GM21515 (cell line): ENCODE measurements at regions not wholly inside any gene's neighbourhood (a gene's known extent, or its start where the extent isn't known, plus 50 kb on each side); places are given as distances from the start of the nearest gene placed in this dataset.

Experiments used
- ATAC-seq: cut with Tn5 transposase; IDR thresholded peaks from one replicate; pipeline ENCODE4 v1.9.1; 2021; ENCODE audit not compliant: unreplicated experiment

DNA sequence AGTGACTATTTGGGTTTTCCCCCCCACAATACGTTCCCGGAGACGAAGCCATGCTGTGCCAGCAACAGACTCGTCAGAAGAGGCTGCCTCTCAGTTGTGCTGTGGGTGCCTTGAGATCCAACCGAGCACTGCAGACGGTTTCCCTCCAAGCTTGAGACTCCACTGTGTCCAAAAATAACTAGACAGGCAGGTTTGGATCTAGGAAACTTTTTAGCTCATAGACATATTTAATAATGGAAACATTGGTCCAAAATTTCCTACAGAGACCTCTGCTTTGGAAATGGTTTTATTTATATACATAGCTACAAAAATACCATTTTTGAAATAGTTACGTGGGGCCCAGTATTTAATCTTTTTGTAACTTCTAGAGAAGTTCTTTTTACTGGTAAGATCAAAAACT, 63.1 kb upstream of the SPATS2L start:
- no peak for ATAC-seq

DNA sequence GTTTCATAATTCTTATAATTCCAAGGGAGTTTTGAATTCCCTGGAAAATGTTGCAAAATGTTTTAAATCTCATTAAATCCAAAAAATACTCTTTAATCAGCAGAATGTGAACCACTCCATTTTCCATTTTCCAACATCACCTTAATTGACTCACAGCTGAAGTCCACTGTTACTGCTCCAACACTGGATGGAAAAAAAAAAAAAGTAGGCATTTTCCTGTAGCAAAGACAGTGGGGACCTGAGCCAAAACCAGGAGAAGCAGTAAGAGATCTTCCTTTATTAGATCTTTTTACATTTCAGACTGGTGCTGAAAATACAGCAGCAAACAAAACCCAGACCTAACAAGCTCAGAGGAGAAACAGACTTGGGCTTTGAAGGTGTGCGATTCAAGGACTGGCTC, 62.4 kb upstream of the SPATS2L start:
- ATAC-seq: no peak

DNA sequence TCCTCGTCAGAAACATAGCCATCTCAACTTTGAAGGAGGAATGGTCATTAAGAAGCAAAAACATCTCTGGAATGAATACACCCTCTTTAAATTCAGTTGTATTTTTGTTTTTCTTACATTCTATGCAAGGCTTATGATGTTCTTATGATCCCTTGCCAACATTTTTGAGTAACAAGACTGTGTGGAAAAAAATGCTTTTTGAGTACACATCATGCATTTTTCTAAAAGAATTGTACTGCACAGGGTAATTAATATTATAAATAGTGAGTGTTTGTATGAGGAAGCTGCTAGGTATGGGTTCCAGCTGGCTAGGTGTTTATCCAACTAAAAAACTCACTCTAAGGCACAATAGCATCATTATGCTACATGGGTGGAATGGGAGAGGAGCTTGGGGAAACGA, 59.0 kb upstream of the SPATS2L start:
- no peak for ATAC-seq

- no peak for ATAC-seq
Measured at GRCh38 chr2:200252265-200253067, 54.0 kb upstream of the SPATS2L start.

GRCh38 chr2:200253639-200254038, 52.9 kb upstream of the SPATS2L start:
- ATAC-seq: no peak

GRCh38 chr2:200254773-200255172, 51.7 kb upstream of the SPATS2L start:
- no peak for ATAC-seq

DNA sequence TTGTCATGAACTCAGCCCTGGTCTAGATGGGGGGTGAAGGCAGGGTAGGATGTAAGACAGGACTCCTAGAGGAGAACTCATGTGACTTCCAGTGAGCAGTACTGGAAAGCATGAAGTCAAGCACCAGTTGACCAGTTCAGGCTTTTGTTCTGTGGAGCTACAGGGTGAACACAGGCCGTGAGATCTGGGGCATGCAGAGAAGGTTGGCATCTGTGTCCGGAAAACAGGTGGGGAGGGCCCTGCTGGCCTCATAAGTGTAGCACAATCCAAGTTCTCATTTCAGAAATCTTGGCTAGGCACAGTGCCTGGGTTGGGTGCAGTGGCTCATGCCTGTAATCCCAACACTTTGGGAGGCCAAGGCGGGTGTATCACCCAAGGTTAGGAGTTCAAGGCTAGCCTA, 50.9 kb upstream of the SPATS2L start:
- no peak for ATAC-seq
